ENCODE measurements at regions not wholly inside any gene's neighbourhood (a gene's known extent, or its start where the extent isn't known, plus 50 kb on each side); places are given as distances from the start of the nearest gene placed in this dataset.

DNA sequence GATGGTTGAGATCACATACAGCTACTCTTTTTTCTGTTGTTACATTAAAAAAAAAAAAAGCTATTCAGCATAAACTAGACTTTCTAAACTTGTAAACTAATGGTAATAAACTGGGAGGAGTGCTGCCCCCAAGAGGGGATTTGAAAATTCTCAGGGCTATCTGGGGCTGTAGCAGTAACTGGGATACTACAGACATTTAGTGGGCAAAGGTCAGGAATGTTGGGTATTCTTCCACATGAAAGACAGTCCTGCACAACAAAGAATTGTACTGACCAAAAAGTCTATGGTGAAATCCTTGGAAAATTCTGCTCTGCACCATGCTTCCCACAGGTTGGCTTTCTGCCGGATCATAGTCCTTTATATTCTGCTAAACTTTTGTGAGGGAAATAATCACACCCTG, 232.6 kb upstream of the BOD1L1 start:
- H4K8ac ChIP-seq (replicated peaks; ENCODE audit: insufficient read length, low read depth, low read length), result no peak overlapping the region
- no peaks in the 10 kb centered on the region for H3K79me2 ChIP-seq (ENCODE audit: insufficient read depth, low read length)
- no peak overlapping the region for H2BK5ac ChIP-seq (ENCODE audit: insufficient read length, low read length)
- no peak for DNase-seq
- no peak overlapping the region for H2AFZ ChIP-seq (ENCODE audit: low read length)
- Mint-ChIP-seq H3K9me3 (peaks cover 12 to 15% of the 10 kb centered on the region in 2 experiments), H3K27me3 (ENCODE audit: low read depth) (no peaks in the 10 kb centered on the region), H3K36me3 (ENCODE audit: insufficient read depth in 1 of 3, low read depth in 3 of 3) (peaks cover 3 to 10% (median 5%) of the 10 kb centered on the region in 3 experiments; a peak in 6 of 7 replicates), H3K4me3 (no peak overlapping the region), H3K4me1 (peaks cover 3 to 7% of the 10 kb centered on the region in 2 experiments; a peak in 3 of 4 replicates), H3K27ac (no peak overlapping the region; a peak in 1 of 7 replicates)
- no peak overlapping the region for H3T11ph ChIP-seq (ENCODE audit: low read length)
- H3K27me3 ChIP-seq (ENCODE audit: insufficient read depth, low read length), result no peaks in the 10 kb centered on the region
- H3K27ac ChIP-seq (ENCODE audit: insufficient read length, low read depth, low read length), result no peak overlapping the region
- H3K23ac ChIP-seq (ENCODE audit: insufficient read length, low read depth, low read length), result no peak overlapping the region
- no peak overlapping the region for H3K9ac ChIP-seq (ENCODE audit: extremely low read depth, insufficient read length, low read length)
- no peaks in the 10 kb centered on the region for H3K9me3 ChIP-seq (ENCODE audit: control insufficient read depth, low read depth, low read length)
- TF ChIP-seq, protein P1, sequence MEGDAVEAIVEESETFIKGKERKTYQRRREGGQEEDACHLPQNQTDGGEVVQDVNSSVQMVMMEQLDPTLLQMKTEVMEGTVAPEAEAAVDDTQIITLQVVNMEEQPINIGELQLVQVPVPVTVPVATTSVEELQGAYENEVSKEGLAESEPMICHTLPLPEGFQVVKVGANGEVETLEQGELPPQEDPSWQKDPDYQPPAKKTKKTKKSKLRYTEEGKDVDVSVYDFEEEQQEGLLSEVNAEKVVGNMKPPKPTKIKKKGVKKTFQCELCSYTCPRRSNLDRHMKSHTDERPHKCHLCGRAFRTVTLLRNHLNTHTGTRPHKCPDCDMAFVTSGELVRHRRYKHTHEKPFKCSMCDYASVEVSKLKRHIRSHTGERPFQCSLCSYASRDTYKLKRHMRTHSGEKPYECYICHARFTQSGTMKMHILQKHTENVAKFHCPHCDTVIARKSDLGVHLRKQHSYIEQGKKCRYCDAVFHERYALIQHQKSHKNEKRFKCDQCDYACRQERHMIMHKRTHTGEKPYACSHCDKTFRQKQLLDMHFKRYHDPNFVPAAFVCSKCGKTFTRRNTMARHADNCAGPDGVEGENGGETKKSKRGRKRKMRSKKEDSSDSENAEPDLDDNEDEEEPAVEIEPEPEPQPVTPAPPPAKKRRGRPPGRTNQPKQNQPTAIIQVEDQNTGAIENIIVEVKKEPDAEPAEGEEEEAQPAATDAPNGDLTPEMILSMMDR (conservative IDR thresholded peaks at IDR 0.05), result peak; percentile 65
- no peak overlapping the region for H2BK12ac ChIP-seq (ENCODE audit: insufficient read length, low read depth, low read length)
- H2BK15ac ChIP-seq (ENCODE audit: low read depth, low read length), result no peak overlapping the region
- no peak overlapping the region for H3K56ac ChIP-seq (ENCODE audit: insufficient read length, low read depth, low read length)
- no peak overlapping the region for H4K91ac ChIP-seq (ENCODE audit: insufficient read length, low read depth, low read length)
- H3K4ac ChIP-seq (ENCODE audit: low read depth, low read length), result no peak overlapping the region
- no peaks in the 10 kb centered on the region for H4K20me1 ChIP-seq (ENCODE audit: control insufficient read depth, insufficient read depth, insufficient read length)
- H2AK5ac ChIP-seq (ENCODE audit: insufficient read length, low read length), result no peak overlapping the region
- H3K18ac ChIP-seq (ENCODE audit: insufficient read length, low read depth, low read length), result no peak overlapping the region
- H3K23me2 ChIP-seq (ENCODE audit: insufficient read length, low read depth, low read length, poor library complexity, severe bottlenecking), result no peaks in the 10 kb centered on the region
- no peak overlapping the region for H3K4me2 ChIP-seq (ENCODE audit: insufficient read depth, insufficient read length, low read length)
- no peak overlapping the region for H3K14ac ChIP-seq (ENCODE audit: insufficient read depth, low read length)
- H2BK20ac ChIP-seq (ENCODE audit: low read depth, low read length, poor library complexity, severe bottlenecking), result no peak overlapping the region
- no CpG with 5 or more reads among the region's 1 CpG for WGBS (ENCODE audit: extremely low coverage, insufficient read length, low lambda C conversion rate)
- H2BK120ac ChIP-seq (ENCODE audit: low read depth, low read length, poor library complexity, severe bottlenecking), result no peak overlapping the region
- peaks cover 2% of the 10 kb centered on the region; the same call in 1 of the 2 replicates for H3K4me1 ChIP-seq (ENCODE audit: insufficient read depth, low read length)
- H4K5ac ChIP-seq (ENCODE audit: insufficient read length, low read depth, low read length), result no peak overlapping the region
- H3K79me1 ChIP-seq (ENCODE audit: insufficient read depth, low read depth, low read length, poor library complexity, severe bottlenecking), result no peaks in the 10 kb centered on the region

Measured in H9 (cell line).